Neural crest cell (in vitro differentiated cells): ENCODE measurements at regions not wholly inside any gene's neighbourhood (a gene's known extent, or its start where the extent isn't known, plus 50 kb on each side); places are given as distances from the start of the nearest gene placed in this dataset.

ENCODE experiments used
- DNase-seq: peaks from one replicate; pipeline ENCODE4 v3.0.0; 2021; ENCODE audit warnings: low read depth, mixed read lengths, low spot score
- H3K27ac Mint-ChIP-seq: one replicate; pipeline ENCODE4 v1.8.0; 2021; ENCODE audit warnings: mild to moderate bottlenecking, mixed read lengths; ENCODE audit not compliant: unreplicated experiment
- H3K27me3 Mint-ChIP-seq: 2 replicates; pipeline ENCODE4 v1.8.0; 2021; ENCODE audit warnings: low read depth, mild to moderate bottlenecking, mixed read lengths
- H3K36me3 Mint-ChIP-seq: 2 replicates; pipeline ENCODE4 v1.8.0; 2021; ENCODE audit warnings: low read depth, mild to moderate bottlenecking, mixed read lengths
- H3K4me1 Mint-ChIP-seq: 2 replicates; pipeline ENCODE4 v1.8.0; 2021; ENCODE audit warnings: mixed read lengths
- H3K4me3 Mint-ChIP-seq: one replicate; pipeline ENCODE4 v1.8.0; 2021; ENCODE audit warnings: mild to moderate bottlenecking, mixed read lengths
- H3K9me3 Mint-ChIP-seq: 2 replicates; pipeline ENCODE4 v1.8.0; 2021; ENCODE audit warnings: mixed read lengths
- CTCF ChIP-seq: fragments of 200-600 bp; sonication (generic); conservative IDR thresholded peaks from 2 replicates; pipeline ENCODE4 v1.5.0; 2021; ENCODE audit warnings: antibody characterized with exemption, mild to moderate bottlenecking

GRCh38 chr1:55951291-55951690 is 628.1 kb downstream of the PLPP3 start:
- no peak for DNase-seq
- Mint-ChIP-seq H3K4me1 (no peaks in the 10 kb centered on the region), H3K36me3 (no peaks in the 10 kb centered on the region), H3K27me3 (no peaks in the 10 kb centered on the region), H3K27ac (no peak overlapping the region), H3K9me3 (no peaks in the 10 kb centered on the region), H3K4me3 (no peak overlapping the region)
- TF ChIP-seq CTCF: no peak

GRCh38 chr1:55947446-55947845 is 631.9 kb downstream of the PLPP3 start:
- Mint-ChIP-seq H3K4me1 (no peaks in the 10 kb centered on the region), H3K9me3 (no peaks in the 10 kb centered on the region), H3K27me3 (no peaks in the 10 kb centered on the region), H3K27ac (no peak overlapping the region), H3K4me3 (no peak overlapping the region), H3K36me3 (no peaks in the 10 kb centered on the region)
- no peak for DNase-seq
- no peak for TF ChIP-seq CTCF

- Mint-ChIP-seq H3K4me3 (no peak overlapping the region), H3K36me3 (no peaks in the 10 kb centered on the region), H3K27me3 (no peaks in the 10 kb centered on the region), H3K4me1 (no peaks in the 10 kb centered on the region), H3K9me3 (no peaks in the 10 kb centered on the region), H3K27ac (no peak overlapping the region)
- no peak for DNase-seq
- no peak for TF ChIP-seq CTCF
Observed at GRCh38 chr1:55943721-55944435, 635.5 kb downstream of the PLPP3 start.

- no peak overlapping the region for H3K27ac Mint-ChIP-seq
- no peak overlapping the region for H3K4me3 Mint-ChIP-seq
- H3K27me3 Mint-ChIP-seq: no peaks in the 10 kb centered on the region
- no peaks in the 10 kb centered on the region for H3K4me1 Mint-ChIP-seq
- no peaks in the 10 kb centered on the region for H3K36me3 Mint-ChIP-seq
- no peak for DNase-seq
- no peaks in the 10 kb centered on the region for H3K9me3 Mint-ChIP-seq
- no peak for TF ChIP-seq CTCF
Observed at GRCh38 chr1:55943012-55943411, 636.4 kb downstream of the PLPP3 start.

GRCh38 chr1:55939866-55940265 is 639.5 kb downstream of the PLPP3 start:
- no peaks in the 10 kb centered on the region for H3K27me3 Mint-ChIP-seq
- no peak for DNase-seq
- H3K27ac Mint-ChIP-seq: no peak overlapping the region
- H3K9me3 Mint-ChIP-seq: peaks cover 6% of the 10 kb centered on the region
- no peaks in the 10 kb centered on the region for H3K36me3 Mint-ChIP-seq
- TF ChIP-seq CTCF: no peak
- no peaks in the 10 kb centered on the region for H3K4me1 Mint-ChIP-seq
- no peak overlapping the region for H3K4me3 Mint-ChIP-seq
